H1 (cell line): ENCODE measurements at regions not wholly inside any gene's neighbourhood (a gene's known extent, or its start where the extent isn't known, plus 50 kb on each side); places are given as distances from the start of the nearest gene placed in this dataset.

Experiments used
- CTCF ChIA-PET: fragments of 300-600 bp; sonication (Branson Sonifier 250); formaldehyde crosslinking; loops from one replicate; lab custom pipeline; 2021; ENCODE audit not compliant: partially characterized antibody; lab: Charles Lee
- POLR2A ChIA-PET: fragments of 300-600 bp; sonication (Branson Sonifier 250); formaldehyde crosslinking; loops from one replicate; lab custom pipeline; 2021; ENCODE audit warnings: inconsistent platforms; ENCODE audit not compliant: partially characterized antibody; lab: Charles Lee
- DNase-seq, 2 experiments: peaks; one replicate each; pipeline versions ENCODE4 v3.0.0 to v3.0.0-alpha.2; 2010 to 2022; ENCODE audit warnings: low spot score in 2 of 2, low read depth in 1 of 2, mixed read lengths in 1 of 2
- FAIRE-seq: peaks from 2 replicates; lab custom pipeline; 2011; peaks lifted over from hg19 to GRCh38; lab: Jason Lieb, UNC
- H2AFZ ChIP-seq: 2 replicates; pipeline ENCODE4 v1.8.1; 2012; ENCODE audit warnings: low read length, inconsistent platforms
- H2AK5ac ChIP-seq: 2 replicates; pipeline ENCODE4 v1.6.1; 2013; ENCODE audit warnings: low read depth, low read length
- H2BK120ac ChIP-seq: replicated peaks from 2 replicates; pipeline ENCODE3; 2013; ENCODE audit warnings: low read depth, low read length, inconsistent platforms
- H2BK12ac ChIP-seq: 2 replicates; pipeline ENCODE4 v1.6.1; 2013; ENCODE audit warnings: low read depth, low read length
- H2BK15ac ChIP-seq: 2 replicates; pipeline ENCODE4 v1.6.1; 2013; ENCODE audit warnings: low read length
- H2BK20ac ChIP-seq: 2 replicates; pipeline ENCODE4 v1.6.1; 2013; ENCODE audit warnings: low read length
- H2BK5ac ChIP-seq: 2 replicates; pipeline ENCODE4 v1.6.1; 2013; ENCODE audit warnings: low read depth, low read length
- H3K14ac ChIP-seq: 2 replicates; pipeline ENCODE4 v1.6.1; 2013; ENCODE audit warnings: inconsistent platforms; ENCODE audit not compliant: insufficient read length
- H3K18ac ChIP-seq: 2 replicates; pipeline ENCODE4 v1.6.1; 2013; ENCODE audit warnings: low read length; ENCODE audit errors: extremely low read depth
- H3K23ac ChIP-seq: 2 replicates; pipeline ENCODE4 v1.6.1; 2013; ENCODE audit warnings: inconsistent platforms; ENCODE audit not compliant: insufficient read length
- H3K23me2 ChIP-seq: 2 replicates; pipeline ENCODE4 v1.6.1; 2013; ENCODE audit warnings: low read depth, low read length
- H3K27ac ChIP-seq: 2 replicates; pipeline ENCODE4 v1.6.1; 2011; ENCODE audit warnings: low read depth, low read length, inconsistent platforms
- H3K27me3 ChIP-seq, 4 experiments: replicated peaks in 1 of 4; 1 replicate in 1 of 4; 2 replicates in 3 of 4; pipeline versions ENCODE4 v1.6.1 to v1.8.1; 2011 to 2013; ENCODE audit warnings: low read length in 3 of 4, mild to moderate bottlenecking in 3 of 4, inconsistent platforms in 2 of 4, mixed read lengths in 2 of 4, moderate library complexity in 1 of 4; ENCODE audit not compliant: control insufficient read depth in 3 of 4, insufficient read depth in 3 of 4; ENCODE audit errors: extremely low read depth in 1 of 4
- H3K36me3 ChIP-seq, 4 experiments: 2 replicates each; pipeline versions ENCODE4 v1.6.1 to v1.8.1; 2011 to 2013; ENCODE audit warnings: mild to moderate bottlenecking in 4 of 4, low read length in 3 of 4, moderate library complexity in 2 of 4, control low read depth in 1 of 4, inconsistent platforms in 1 of 4; ENCODE audit not compliant: insufficient read depth in 4 of 4, control insufficient read depth in 2 of 4
- H3K4ac ChIP-seq: replicated peaks from 2 replicates; pipeline ENCODE3; 2013; ENCODE audit warnings: low read length, low read depth, mixed read lengths, inconsistent platforms; ENCODE audit not compliant: insufficient read length
- H3K4me1 ChIP-seq, 4 experiments: replicated peaks in 1 of 4; 1 replicate in 1 of 4; 2 replicates in 3 of 4; pipeline versions ENCODE4 v1.6.1 to v1.8.1; 2011 to 2013; ENCODE audit warnings: low read length in 3 of 4, inconsistent platforms in 2 of 4, mixed read lengths in 1 of 4; ENCODE audit not compliant: insufficient read depth in 4 of 4, control insufficient read depth in 3 of 4
- H3K4me2 ChIP-seq, 2 experiments: 2 replicates each; pipeline versions ENCODE4 v1.6.1 to v1.8.1; 2011 to 2013; ENCODE audit warnings: low read depth in 2 of 2, low read length in 2 of 2, control low read depth in 1 of 2, inconsistent platforms in 1 of 2, mild to moderate bottlenecking in 1 of 2; ENCODE audit not compliant: insufficient read depth in 1 of 2
- H3K4me3 ChIP-seq, 4 experiments: fragments of 200-600, 300-600 bp in 1 of 4; sonication (generic), shearing (Covaris generic), sonication (Bioruptor Twin) in 1 of 4; 2 replicates each; pipeline versions ENCODE4 v1.5.1 to v1.8.1; 2011 to 2016; ENCODE audit warnings: low read length in 4 of 4, low read depth in 3 of 4, control low read depth in 2 of 4, inconsistent platforms in 2 of 4, mild to moderate bottlenecking in 2 of 4, mixed read lengths in 1 of 4, moderate library complexity in 1 of 4; ENCODE audit not compliant: insufficient read depth in 2 of 4; ENCODE audit errors: extremely low read depth in 1 of 4
- H3K56ac ChIP-seq: replicated peaks from 2 replicates; pipeline ENCODE3; 2013; ENCODE audit warnings: low read depth, mild to moderate bottlenecking, mixed read lengths, low read length, inconsistent platforms; ENCODE audit not compliant: insufficient read length
- H3K79me1 ChIP-seq: 2 replicates; pipeline ENCODE4 v1.6.1; 2013; ENCODE audit warnings: low read depth, low read length, control low read depth
- H3K79me2 ChIP-seq, 2 experiments: 2 replicates each; pipeline versions ENCODE4 v1.6.1 to v1.8.1; 2012 to 2013; ENCODE audit warnings: low read length in 2 of 2, mild to moderate bottlenecking in 2 of 2, inconsistent platforms in 1 of 2; ENCODE audit not compliant: insufficient read depth in 2 of 2, control insufficient read depth in 1 of 2
- H3K9ac ChIP-seq, 4 experiments: replicated peaks in 1 of 4; 1 replicate in 1 of 4; 2 replicates in 3 of 4; pipeline versions ENCODE4 v1.6.1 to v1.8.1; 2011 to 2013; ENCODE audit warnings: low read depth in 3 of 4, low read length in 3 of 4, control low read depth in 2 of 4, mild to moderate bottlenecking in 2 of 4, moderate library complexity in 2 of 4, inconsistent platforms in 1 of 4; ENCODE audit errors: extremely low read depth in 1 of 4
- H3K9me3 ChIP-seq, 2 experiments: 2 replicates each; pipeline versions ENCODE4 v1.6.1 to v1.8.1; 2012 to 2013; ENCODE audit warnings: mild to moderate bottlenecking in 2 of 2, moderate library complexity in 2 of 2, control low read depth in 1 of 2, inconsistent platforms in 1 of 2, low read depth in 1 of 2, low read length in 1 of 2, mixed read lengths in 1 of 2; ENCODE audit not compliant: insufficient read depth in 2 of 2
- H4K20me1 ChIP-seq, 2 experiments: replicated peaks in 1 of 2; 2 replicates each; pipeline versions ENCODE3 to v1.8.1; 2011 to 2013; ENCODE audit warnings: inconsistent platforms in 2 of 2, low read length in 2 of 2, mild to moderate bottlenecking in 1 of 2; ENCODE audit not compliant: insufficient read depth in 2 of 2, control insufficient read depth in 1 of 2
- H4K5ac ChIP-seq: 2 replicates; pipeline ENCODE4 v1.6.1; 2013; ENCODE audit warnings: low read length, low read depth, mixed read lengths, inconsistent platforms; ENCODE audit not compliant: insufficient read length
- H4K8ac ChIP-seq: 2 replicates; pipeline ENCODE4 v1.8.0; 2013; ENCODE audit warnings: mild to moderate bottlenecking, moderate library complexity, low read length, inconsistent platforms; ENCODE audit not compliant: insufficient read depth; ENCODE audit errors: extremely low read depth
- H4K91ac ChIP-seq: replicated peaks from 2 replicates; pipeline ENCODE3; 2013; ENCODE audit warnings: low read length, mixed read lengths, inconsistent platforms; ENCODE audit not compliant: insufficient read length
- ASH2L ChIP-seq: fragments of 200-600, 300-600 bp; sonication (generic); IDR thresholded peaks from one replicate; pipeline ENCODE4 v1.7.1; 2017; ENCODE audit warnings: low read length
- CTBP2 ChIP-seq: IDR thresholded peaks from 2 replicates; pipeline ENCODE4 v1.7.0; 2011; ENCODE audit warnings: borderline replicate concordance, mild to moderate bottlenecking, moderate library complexity, mixed read lengths, low read length; ENCODE audit not compliant: insufficient read depth, insufficient read length
- GABPA ChIP-seq: IDR thresholded peaks from 2 replicates; pipeline ENCODE4 v1.6.1; 2011; ENCODE audit warnings: mild to moderate bottlenecking, low read length, moderate library complexity, borderline replicate concordance; ENCODE audit not compliant: insufficient read depth
- HDAC6 ChIP-seq: IDR thresholded peaks from one replicate; pipeline ENCODE4 v1.7.1; 2012; ENCODE audit warnings: low read depth, mild to moderate bottlenecking, inconsistent platforms, low read length, moderate library complexity
- SAP30 ChIP-seq: fragments of 300-600 bp; sonication (generic); IDR thresholded peaks from 2 replicates; pipeline ENCODE4 v1.7.1; 2012; ENCODE audit warnings: low read length, moderate library complexity, mild to moderate bottlenecking, inconsistent platforms; ENCODE audit not compliant: insufficient read depth, insufficient replicate concordance
- SP4 ChIP-seq: IDR thresholded peaks from 2 replicates; pipeline ENCODE4 v1.6.1; 2012; ENCODE audit warnings: low read length, inconsistent platforms
- WGBS, 2 experiments: shearing (Covaris generic) in 1 of 2; methylation state at CpG; one replicate each; pipeline versions ENCODE4 v1.1.6 to v1.1.7; 2013 to 2015; ENCODE audit warnings: low lambda C conversion rate in 2 of 2, mixed read lengths in 2 of 2, inconsistent platforms in 1 of 2, low coverage in 1 of 2, missing lambda C conversion rate in 1 of 2; ENCODE audit not compliant: insufficient replicate concordance in 2 of 2, insufficient coverage in 1 of 2, insufficient read length in 1 of 2; ENCODE audit errors: extremely low coverage in 1 of 2, missing lambda C conversion rate in 1 of 2; 5-methylcytosine and 5-hydroxymethylcytosine counted together

DNA sequence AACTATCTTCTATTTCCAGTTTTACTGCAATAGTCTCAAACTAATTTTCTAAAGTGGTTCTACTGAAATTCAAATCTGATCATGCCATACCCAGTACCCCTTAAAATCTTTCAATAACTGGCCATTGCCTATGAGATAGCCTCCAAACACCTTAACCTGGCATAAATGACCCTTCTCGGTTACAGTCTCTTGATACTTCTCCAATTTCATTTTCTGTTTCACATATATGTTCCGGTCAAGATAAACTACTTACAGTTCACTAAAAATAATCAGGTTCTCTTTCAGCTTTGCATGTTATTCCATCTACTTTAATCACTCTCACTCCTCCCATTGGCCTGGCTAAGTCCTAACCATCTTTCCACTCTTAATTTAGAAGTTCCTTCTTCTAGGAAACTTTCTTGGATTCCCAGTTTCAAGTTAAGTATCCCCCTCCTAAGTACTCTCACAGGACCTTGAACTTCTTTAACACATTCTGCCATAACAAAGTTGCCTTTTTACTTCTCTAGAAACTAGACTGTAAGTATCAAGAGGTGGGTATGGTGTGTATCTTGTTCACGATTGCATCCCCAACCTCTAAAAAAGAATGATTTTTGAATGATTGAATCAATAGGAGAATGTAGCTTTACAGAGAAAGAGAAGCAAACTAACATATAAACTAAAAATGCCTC, 110.2 kb upstream of the RBBP8 start:
- H2BK12ac ChIP-seq: no peak overlapping the region
- H3K9ac ChIP-seq: no peak overlapping the region
- H2AK5ac ChIP-seq: no peak overlapping the region
- 89% methylated on average over 3 of the region's 3 CpGs; no CpG with 5 or more reads in 1 of the 2 experiments for WGBS, 2 experiments
- H3K4me1 ChIP-seq: 0 out of 7 replicates have a peak, but pooled peaks cover 0 to 3% (median 0%) of the 10 kb centered on the region in 4 experiments
- peak overlapping the region; percentile 73 for H2BK120ac ChIP-seq
- no peak overlapping the region for H2AFZ ChIP-seq
- H3K79me2 ChIP-seq: no peaks in the 10 kb centered on the region
- H3K4me3 ChIP-seq: no peak overlapping the region
- H4K5ac ChIP-seq: no peak overlapping the region
- no peaks in the 10 kb centered on the region for H3K9me3 ChIP-seq
- no peak overlapping the region for H3K23ac ChIP-seq
- DNase-seq (no peak), FAIRE-seq (no peak)
- H3K14ac ChIP-seq: no peak overlapping the region
- H3K4me2 ChIP-seq: no peak overlapping the region
- H3K27ac ChIP-seq: no peak overlapping the region
- peak overlapping the region; percentile 53 for H3K4ac ChIP-seq
- H3K79me1 ChIP-seq: no peaks in the 10 kb centered on the region
- no peak overlapping the region for H3K56ac ChIP-seq
- no peaks in the 10 kb centered on the region for H3K27me3 ChIP-seq
- H4K8ac ChIP-seq: no peak overlapping the region
- no peak overlapping the region for H2BK15ac ChIP-seq
- H4K91ac ChIP-seq: peak overlapping the region; percentile 65
- 0 out of 2 replicates have a peak overlapping the region, but pooled peaks have one; percentile 25 for H2BK20ac ChIP-seq
- no peaks in the 10 kb centered on the region for H4K20me1 ChIP-seq
- ChIA-PET CTCF (no interaction called here), POLR2A (interaction anchor here (0.6 kb wide), 1 partner anchor 112 kb away, joined by 3 read pairs; no protein-coding TSS in a partner anchor)
- no peaks in the 10 kb centered on the region for H3K23me2 ChIP-seq
- no peaks in the 10 kb centered on the region for H3K36me3 ChIP-seq
- 0 out of 2 replicates have a peak overlapping the region, but pooled peaks have one; percentile 9 for H3K18ac ChIP-seq
- TF ChIP-seq CTBP2: no peak
- TF ChIP-seq SP4: no peak
- no peak for TF ChIP-seq HDAC6
- no peak for TF ChIP-seq SAP30
- no peak for TF ChIP-seq GABPA
- TF ChIP-seq ASH2L: no peak
- peak overlapping the region; percentile 54; the same call in 1 of the 2 replicates for H2BK5ac ChIP-seq
